Activated CD4-positive, alpha-beta T cell treated with anti-CD3 and anti-CD28 coated beads, Interleukin-2, amount 50 U/mL, for 1 hour (primary cell): ENCODE measurements at regions not wholly inside any gene's neighbourhood (a gene's known extent, or its start where the extent isn't known, plus 50 kb on each side); places are given as distances from the start of the nearest gene placed in this dataset.

ENCODE experiments used
- DNase-seq: peaks from one replicate; pipeline ENCODE4 v3.0.0-alpha.2; 2020

DNA sequence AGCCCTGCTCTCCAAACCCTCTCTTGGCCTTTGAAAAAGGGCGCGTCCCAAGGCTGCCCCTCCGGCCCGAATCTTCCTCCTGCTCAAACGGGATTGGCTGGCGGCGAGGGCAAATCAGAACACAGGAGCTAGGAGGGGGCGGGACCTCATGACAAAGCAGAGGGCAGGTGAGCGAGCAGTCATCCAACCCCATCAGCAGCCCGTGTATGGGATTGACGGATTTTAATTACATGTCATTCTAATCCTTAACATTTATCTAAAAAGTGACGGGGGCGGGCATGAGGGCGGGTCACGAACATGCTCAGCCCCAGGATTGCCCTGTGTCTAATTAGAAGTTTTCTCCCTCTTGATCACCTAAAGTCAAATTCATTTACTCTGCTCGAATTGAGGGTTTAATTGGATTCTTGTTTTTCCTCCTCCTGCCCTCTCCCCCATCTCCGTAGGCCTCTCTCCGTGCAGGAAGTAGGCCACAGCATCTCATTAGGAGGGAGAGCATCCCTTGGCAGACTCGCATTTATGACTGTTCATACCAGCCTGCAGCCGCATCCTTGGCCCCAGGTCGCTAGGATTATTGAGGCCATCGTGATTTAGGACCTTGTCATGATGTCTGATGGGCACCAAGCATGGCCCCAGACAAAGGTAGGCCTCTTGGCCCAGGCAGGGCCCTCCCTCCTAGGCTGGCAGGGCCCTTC, 147.1 kb downstream of the CHST1 start:
- DNase-seq = no peak

- no peak for DNase-seq
Observed at GRCh38 chr11:45517171-45517770, 148.2 kb downstream of the CHST1 start.

GRCh38 chr11:45513821-45514340, 151.5 kb downstream of the CHST1 start:
- no peak for DNase-seq

DNA sequence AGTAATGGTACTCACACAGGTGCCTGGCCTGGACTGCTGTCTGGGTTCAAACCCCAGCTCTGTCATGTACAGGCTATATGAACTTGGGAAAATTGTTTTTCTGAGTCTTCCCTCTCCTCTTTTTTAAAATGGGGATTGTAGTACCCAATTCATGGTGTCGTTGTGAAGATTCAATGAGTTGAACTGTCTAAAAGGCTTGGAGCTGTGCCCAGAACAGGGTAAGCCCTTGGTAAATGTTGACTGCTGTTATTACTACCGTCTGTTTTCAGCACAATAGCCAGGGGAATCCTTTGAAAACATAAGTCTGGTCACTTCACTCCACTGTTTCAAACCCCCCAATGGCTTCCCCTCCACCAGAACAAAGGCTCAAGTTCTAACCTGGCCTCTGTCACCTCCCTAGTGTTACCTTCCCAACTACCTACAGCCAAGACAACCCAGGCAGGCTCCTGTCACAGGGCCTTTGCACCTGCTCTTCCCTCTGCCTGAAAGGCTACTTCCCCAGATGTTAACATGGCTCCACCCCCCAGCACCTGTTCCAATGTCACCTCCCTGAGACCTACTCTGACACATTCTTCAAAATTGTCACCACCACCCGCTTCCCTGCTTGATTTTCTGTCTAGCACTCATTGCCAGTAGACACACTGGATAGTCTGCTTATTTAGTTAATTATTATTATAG, 152.8 kb downstream of the CHST1 start:
- DNase-seq = no peak

DNA sequence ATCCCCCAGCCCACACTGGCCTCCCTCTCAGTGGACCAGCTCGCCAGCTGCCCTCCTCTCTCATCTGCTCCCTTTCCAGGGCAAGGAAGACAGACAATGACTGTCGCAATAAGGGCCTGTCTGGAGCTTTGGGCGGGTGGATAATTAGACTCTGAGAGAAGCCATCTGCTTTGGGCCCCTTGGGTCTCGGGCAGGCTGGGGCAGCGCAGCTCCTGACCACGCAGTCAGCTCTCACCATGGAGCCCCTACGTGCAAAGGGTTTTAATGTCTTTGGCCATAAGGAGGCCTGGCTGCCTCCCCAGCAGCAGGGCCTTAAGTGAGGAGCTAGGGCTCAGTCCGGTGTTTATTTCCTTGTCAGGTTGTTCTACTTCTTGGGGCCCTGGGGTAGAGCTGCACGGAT, 153.9 kb downstream of the CHST1 start:
- no peak for DNase-seq

GRCh38 chr11:45507916-45508315, 157.5 kb downstream of the CHST1 start:
- no peak for DNase-seq

DNA sequence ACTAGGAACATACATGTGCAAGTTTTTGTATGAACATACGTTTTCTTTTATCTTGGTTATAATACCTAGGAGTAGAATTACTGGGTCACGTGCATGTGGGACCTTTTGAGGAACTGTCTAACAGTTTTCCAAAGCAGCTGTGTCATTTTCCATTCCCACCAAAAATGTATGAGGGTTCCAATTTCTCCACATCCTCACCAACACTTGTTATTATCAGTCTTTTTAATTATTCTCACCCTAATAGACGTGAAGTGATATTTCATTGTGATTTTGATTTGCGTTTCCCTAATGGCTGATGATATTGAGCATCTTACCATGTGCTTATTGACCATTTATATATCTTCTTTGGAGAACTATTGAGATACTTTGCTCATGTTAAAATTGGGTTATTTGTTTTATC, 162.1 kb downstream of the CHST1 start:
- no peak for DNase-seq

- no peak for DNase-seq
Observed at GRCh38 chr11:45502226-45502545, 163.2 kb downstream of the CHST1 start.

DNA sequence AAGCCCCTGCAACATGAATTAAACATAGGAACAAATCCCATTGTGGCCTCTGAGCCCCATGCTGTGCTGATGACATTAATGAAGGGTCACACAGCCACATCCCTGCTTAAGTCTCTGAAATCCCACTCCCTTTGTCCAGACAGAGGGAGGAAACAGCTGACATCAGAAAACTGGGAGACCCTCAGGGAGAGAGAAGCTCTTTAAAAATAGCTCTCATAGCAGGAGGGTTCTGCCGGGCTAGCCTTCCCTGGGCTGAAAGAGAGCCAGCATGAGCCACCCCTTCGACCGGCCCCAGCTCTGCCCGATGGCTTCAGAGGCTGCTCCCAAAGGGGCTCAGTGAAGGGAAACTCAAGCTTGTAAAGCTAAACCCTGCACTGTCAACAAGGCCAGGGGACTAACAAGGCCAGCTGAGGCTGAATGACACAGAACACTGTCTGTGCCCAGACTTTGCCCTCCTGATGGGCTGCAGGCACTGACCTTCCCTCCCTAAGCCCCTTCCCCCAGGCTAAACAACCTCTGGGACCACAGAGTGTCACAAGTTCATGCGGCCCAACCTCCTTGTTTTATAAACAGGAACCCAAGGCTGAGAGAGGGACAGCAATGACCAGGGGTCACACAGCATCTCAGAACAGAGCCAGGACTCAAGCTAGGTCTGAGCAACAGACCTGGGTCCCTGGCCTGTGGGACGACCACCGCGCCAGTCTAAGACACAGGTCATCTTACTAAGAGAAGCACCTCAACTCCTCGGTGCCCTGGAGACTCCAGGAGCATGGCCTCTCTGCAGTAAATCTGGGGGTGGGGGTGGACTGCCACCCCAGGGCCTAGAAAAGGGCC, 163.8 kb downstream of the CHST1 start:
- no peak for DNase-seq

DNA sequence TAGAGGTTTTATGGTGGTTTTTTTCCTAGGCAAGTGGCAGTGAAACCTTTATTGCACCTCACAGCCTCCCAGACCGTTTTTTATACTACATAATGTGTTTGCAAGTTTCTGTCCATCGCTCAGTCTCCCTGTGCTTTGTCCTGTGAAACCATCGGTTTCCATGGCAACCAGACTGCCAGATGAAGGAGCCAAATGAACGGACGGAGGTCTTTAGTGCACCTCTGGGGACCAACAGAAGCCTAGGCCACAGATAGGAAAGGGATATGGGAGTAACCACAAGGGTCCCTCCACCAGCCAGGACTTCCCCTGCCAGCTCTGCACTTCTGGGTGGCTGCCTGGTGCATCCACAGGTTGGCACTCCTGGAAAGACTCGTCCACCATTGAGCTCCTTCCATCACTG, 165.0 kb downstream of the CHST1 start:
- no peak for DNase-seq

DNA sequence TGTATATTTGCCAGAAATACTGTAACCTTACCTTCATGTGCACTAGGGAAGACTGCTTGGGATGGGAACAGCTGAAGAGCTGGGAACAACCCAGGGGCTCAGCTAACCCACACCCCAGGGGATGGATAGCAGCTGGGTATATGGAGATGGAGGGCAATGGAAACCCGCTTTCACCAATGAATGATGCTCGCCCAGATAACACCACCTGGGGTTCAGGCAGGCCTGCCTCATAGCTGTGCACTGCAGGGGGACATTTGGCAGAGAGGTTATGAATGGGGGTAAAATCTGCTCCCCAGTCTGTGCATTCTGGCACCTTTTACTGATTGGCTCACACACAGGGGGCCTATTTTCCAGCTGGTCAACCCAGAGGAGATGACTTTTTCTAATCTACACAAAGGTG, 170.7 kb downstream of the CHST1 start:
- no peak for DNase-seq

DNA sequence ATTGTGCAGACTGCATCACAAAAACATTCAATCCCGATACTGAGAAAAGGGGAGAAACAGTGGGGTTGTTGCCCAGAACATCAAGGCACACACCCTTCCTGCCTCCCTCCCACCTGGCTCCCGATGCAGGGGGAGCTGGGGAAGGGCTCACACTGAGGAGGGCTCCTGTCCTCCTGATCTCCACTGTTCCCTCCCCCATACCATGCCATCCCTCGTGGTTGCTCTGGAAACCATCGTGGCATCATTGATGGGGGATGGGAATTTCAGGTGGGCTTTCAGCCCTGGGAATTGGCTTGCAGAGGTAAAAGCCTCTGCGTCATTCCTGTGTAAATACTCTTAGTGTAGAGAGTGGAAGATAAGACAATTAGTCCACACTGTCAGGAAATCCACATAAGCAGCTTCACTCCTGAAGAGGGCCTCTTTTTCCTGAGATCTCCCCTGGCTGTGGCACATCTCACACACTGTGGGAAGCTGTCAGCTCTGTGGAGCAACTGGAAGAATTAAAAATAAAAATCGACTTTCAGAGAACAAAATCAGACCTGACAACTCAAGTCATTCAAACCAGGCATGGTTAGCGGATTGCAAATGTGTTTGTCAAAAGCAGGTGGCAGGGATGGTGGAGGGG, 176.0 kb downstream of the CHST1 start:
- DNase-seq = no peak

- no peak for DNase-seq
Observed at GRCh38 chr11:45486461-45486860, 179.0 kb downstream of the CHST1 start.

DNA sequence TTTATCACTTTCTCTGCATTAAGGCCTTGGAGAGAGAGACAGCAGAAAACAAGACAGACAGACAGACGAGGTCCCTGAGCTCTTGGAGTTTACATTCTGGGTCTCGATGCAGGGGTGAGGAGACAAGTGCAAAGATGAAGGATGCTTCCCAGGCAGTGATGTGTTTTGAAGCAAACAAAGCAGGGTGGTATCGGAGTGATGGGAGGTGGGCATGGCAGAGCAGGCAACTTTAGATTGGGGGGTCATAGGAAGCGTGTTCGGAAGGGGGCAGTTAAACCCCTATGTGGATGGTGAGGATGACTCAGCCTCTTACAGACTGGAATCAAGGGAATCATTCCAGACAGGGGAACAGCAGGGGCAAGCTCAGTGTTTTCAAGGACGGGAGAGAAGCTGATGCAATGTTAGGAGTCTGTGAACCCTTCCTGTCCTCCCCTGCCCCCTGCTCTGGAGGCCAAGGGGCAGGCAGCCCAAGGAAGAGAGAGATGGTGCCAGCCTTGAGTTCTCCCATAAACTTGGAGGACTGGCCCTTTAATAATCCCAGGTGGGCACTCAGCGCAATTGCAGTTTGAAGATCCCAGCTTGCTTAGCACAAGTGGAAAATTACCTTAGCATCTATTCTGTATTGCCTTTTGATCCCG, 180.2 kb downstream of the CHST1 start:
- DNase-seq = no peak

- DNase-seq = no peak
Observed at GRCh38 chr11:45484326-45484883, 181.0 kb downstream of the CHST1 start.

DNA sequence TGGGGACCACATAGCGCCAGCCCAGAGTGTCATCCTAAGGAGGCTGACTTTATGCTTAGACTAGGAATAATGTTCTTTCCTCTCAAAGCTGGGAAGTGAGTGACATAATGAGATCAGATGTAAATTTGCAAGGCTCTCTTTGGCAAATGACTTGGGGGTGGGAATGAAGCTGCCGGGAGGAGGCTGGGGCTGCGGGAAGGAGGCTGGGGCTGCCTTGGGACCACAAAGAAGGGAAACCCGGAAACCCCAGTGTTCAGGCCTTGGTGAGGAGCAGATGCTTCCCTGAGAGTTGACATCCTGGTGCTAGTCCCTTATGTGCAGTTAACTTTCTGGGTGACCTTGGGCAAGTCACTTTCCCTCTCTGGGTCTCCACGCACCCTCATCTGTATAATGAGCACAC, 182.0 kb downstream of the CHST1 start:
- no peak for DNase-seq

GRCh38 chr11:45482331-45482730, 183.1 kb downstream of the CHST1 start:
- DNase-seq = no peak

GRCh38 chr11:45481026-45481425, 184.4 kb downstream of the CHST1 start:
- DNase-seq = no peak

DNA sequence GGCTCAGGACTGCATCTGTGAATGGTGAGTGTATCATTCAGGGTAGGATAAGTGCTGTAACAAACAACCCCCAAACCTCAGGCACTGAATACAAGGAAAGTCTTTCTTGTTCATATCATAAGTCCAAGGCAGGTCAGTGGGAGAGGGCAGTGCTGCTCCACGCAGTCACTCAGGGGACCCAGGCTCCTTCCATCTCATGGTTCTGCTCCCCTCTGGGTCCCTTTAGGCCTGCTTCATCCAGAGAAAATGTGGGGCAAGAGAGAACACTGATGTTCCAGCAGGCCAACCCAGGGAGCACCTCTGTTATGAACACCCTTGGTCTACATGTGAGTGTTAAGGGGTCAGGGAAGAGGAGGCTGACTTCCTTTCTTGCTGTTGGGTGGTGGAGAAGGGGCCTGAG, 187.8 kb downstream of the CHST1 start:
- DNase-seq = no peak

- no peak for DNase-seq
Observed at GRCh38 chr11:45476126-45476525, 189.3 kb downstream of the CHST1 start.

DNA sequence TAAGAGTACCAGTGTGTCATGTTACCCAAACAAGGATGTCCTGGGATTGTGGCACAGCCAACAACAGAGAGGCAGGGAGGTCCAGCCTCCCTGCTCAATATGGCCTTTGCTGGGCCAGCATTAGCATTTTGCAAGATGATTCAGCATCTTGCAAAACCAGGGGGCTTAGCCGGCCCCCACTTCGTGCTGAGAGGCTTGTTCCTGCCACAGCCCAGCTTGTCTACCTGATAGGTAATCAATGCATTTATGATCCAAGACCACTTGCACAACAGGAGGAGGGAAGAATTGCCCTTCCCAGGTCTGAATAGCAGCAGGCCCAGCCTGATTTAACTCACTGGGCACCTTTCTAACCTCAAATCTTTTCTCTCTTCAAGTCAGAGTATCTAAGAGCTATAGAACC, 189.0 kb upstream of the SYT13 start:
- no peak for DNase-seq

- DNase-seq = no peak
Observed at GRCh38 chr11:45473341-45473895, 187.3 kb upstream of the SYT13 start.
